Keratinocyte (primary cell): ENCODE measurements at regions not wholly inside any gene's neighbourhood (a gene's known extent, or its start where the extent isn't known, plus 50 kb on each side); places are given as distances from the start of the nearest gene placed in this dataset.

Source experiments
- DNase-seq: peaks from one replicate; pipeline ENCODE4 v3.0.0-alpha.2; 2011; ENCODE audit warnings: low read depth, missing footprints, low spot score
- FAIRE-seq: peaks from 2 replicates; lab custom pipeline; 2011; peaks lifted over from hg19 to GRCh38; lab: Jason Lieb, UNC
- H2AFZ ChIP-seq: 2 replicates; pipeline ENCODE4 v1.6.0; 2012; ENCODE audit warnings: low read length, control low read depth, inconsistent platforms; ENCODE audit not compliant: control insufficient read depth
- H3K27ac ChIP-seq: 2 replicates; pipeline ENCODE4 v1.5.1; 2011; ENCODE audit warnings: low read length; ENCODE audit not compliant: control insufficient read depth, insufficient read depth
- H3K27me3 ChIP-seq: 3 replicates; pipeline ENCODE4 v1.6.0; 2011; ENCODE audit warnings: low read length; ENCODE audit not compliant: control insufficient read depth, insufficient read depth; ENCODE audit errors: extremely low read depth
- H3K36me3 ChIP-seq, 2 experiments: 2 replicates in 1 of 2; 3 replicates in 1 of 2; pipeline ENCODE4 v1.5.1; 2011; ENCODE audit warnings: low read length in 2 of 2, mild to moderate bottlenecking in 1 of 2; ENCODE audit not compliant: control insufficient read depth in 2 of 2, insufficient read depth in 2 of 2; ENCODE audit errors: extremely low read depth in 1 of 2
- H3K4me1 ChIP-seq: 3 replicates; pipeline ENCODE4 v1.5.1; 2011; ENCODE audit warnings: low read length; ENCODE audit not compliant: control insufficient read depth, insufficient read depth; ENCODE audit errors: extremely low read depth
- H3K4me2 ChIP-seq: 3 replicates; pipeline ENCODE4 v1.6.0; 2011; ENCODE audit warnings: low read depth, low read length; ENCODE audit not compliant: control insufficient read depth, insufficient read depth; ENCODE audit errors: extremely low read depth
- H3K4me3 ChIP-seq, 3 experiments: fragments of 200-600 bp in 1 of 3; sonication (generic) in 1 of 3; 2 replicates in 2 of 3; 3 replicates in 1 of 3; pipeline ENCODE4 v1.5.1; 2011 to 2016; ENCODE audit warnings: low read length in 3 of 3, mild to moderate bottlenecking in 3 of 3, control low read depth in 2 of 3, inconsistent platforms in 1 of 3, low read depth in 1 of 3, mixed read lengths in 1 of 3, mixed run types in 1 of 3, moderate library complexity in 1 of 3; ENCODE audit not compliant: control insufficient read depth in 2 of 3, insufficient read depth in 2 of 3; ENCODE audit errors: extremely low read depth in 1 of 3
- H3K79me2 ChIP-seq: 2 replicates; pipeline ENCODE4 v1.6.0; 2012; ENCODE audit warnings: low read length; ENCODE audit not compliant: control insufficient read depth, insufficient read depth
- H3K9ac ChIP-seq: 3 replicates; pipeline ENCODE4 v1.6.0; 2011; ENCODE audit warnings: low read length; ENCODE audit not compliant: control insufficient read depth, insufficient read depth; ENCODE audit errors: extremely low read depth
- H3K9me1 ChIP-seq: 3 replicates; pipeline ENCODE4 v1.6.0; 2011; ENCODE audit warnings: low read length; ENCODE audit not compliant: control insufficient read depth, insufficient read depth; ENCODE audit errors: extremely low read depth
- H3K9me3 ChIP-seq: 2 replicates; pipeline ENCODE4 v1.5.1; 2012; ENCODE audit warnings: low read depth, low read length; ENCODE audit not compliant: control insufficient read depth
- H4K20me1 ChIP-seq: 3 replicates; pipeline ENCODE4 v1.6.0; 2011; ENCODE audit warnings: low read length; ENCODE audit not compliant: control insufficient read depth, insufficient read depth; ENCODE audit errors: extremely low read depth
- EZH2 ChIP-seq: IDR thresholded peaks from one replicate; pipeline ENCODE4 v1.6.1; 2012; ENCODE audit warnings: inconsistent platforms, mild to moderate bottlenecking, low read length, moderate library complexity
- dilution Hi-C: fragments of 300-500 bp; cut with MboI; formaldehyde crosslinking; loops from one replicate; pipeline ENCODE4 v1.7.0; 2020; ENCODE audit warnings: low sequenced_read_pairs; ENCODE audit not compliant: extremely low pct_ligation_motif_present
- TF ChIP-seq, protein P1 (sequence below), 3 experiments: IDR thresholded peaks in 1 of 3; conservative IDR thresholded peaks in 1 of 3; optimal IDR thresholded peaks in 1 of 3; 2 replicates in 2 of 3; 3 replicates in 1 of 3; pipeline versions ENCODE3 to v1.5.1; 2011; ENCODE audit warnings: low read length in 3 of 3, mild to moderate bottlenecking in 3 of 3, moderate library complexity in 2 of 3, control low read depth in 1 of 3, inconsistent platforms in 1 of 3; ENCODE audit not compliant: insufficient read depth in 2 of 3; ENCODE audit errors: extremely low read depth in 1 of 3

- no peak overlapping the region for H3K9ac ChIP-seq
- dilution Hi-C loops: no loop called here
Measured at GRCh38 chr10:117757086-117757720, 214.7 kb downstream of the EMX2 start.

GRCh38 chr10:117759266-117759665 is 216.7 kb downstream of the EMX2 start:
- Histone ChIP-seq H3K4me3 (no peak overlapping the region), H3K36me3 (no peaks in the 10 kb centered on the region), H3K9ac (no peak overlapping the region), H2AFZ (no peak overlapping the region), H3K9me1 (no peaks in the 10 kb centered on the region), H3K27me3 (no peaks in the 10 kb centered on the region), H3K4me2 (no peak overlapping the region), H3K27ac (no peak overlapping the region), H4K20me1 (no peaks in the 10 kb centered on the region), H3K79me2 (no peaks in the 10 kb centered on the region), H3K9me3 (no peaks in the 10 kb centered on the region), H3K4me1 (no peaks in the 10 kb centered on the region)
- dilution Hi-C loops: no loop called here
- FAIRE-seq (no peak), DNase-seq (no peak)
- TF ChIP-seq, protein P1, sequence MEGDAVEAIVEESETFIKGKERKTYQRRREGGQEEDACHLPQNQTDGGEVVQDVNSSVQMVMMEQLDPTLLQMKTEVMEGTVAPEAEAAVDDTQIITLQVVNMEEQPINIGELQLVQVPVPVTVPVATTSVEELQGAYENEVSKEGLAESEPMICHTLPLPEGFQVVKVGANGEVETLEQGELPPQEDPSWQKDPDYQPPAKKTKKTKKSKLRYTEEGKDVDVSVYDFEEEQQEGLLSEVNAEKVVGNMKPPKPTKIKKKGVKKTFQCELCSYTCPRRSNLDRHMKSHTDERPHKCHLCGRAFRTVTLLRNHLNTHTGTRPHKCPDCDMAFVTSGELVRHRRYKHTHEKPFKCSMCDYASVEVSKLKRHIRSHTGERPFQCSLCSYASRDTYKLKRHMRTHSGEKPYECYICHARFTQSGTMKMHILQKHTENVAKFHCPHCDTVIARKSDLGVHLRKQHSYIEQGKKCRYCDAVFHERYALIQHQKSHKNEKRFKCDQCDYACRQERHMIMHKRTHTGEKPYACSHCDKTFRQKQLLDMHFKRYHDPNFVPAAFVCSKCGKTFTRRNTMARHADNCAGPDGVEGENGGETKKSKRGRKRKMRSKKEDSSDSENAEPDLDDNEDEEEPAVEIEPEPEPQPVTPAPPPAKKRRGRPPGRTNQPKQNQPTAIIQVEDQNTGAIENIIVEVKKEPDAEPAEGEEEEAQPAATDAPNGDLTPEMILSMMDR (optimal IDR thresholded peaks at IDR 0.05 in 1 of 3, IDR thresholded peaks at IDR 0.05 in 1 of 3, conservative IDR thresholded peaks at IDR 0.05 in 1 of 3; ENCODE audit: extremely low read depth in 1 of 3, insufficient read depth in 2 of 3, low read length in 3 of 3): no peak
- no peak for TF ChIP-seq EZH2

More at GRCh38 chr10:117757086-117757720, 214.7 kb downstream of the EMX2 start:
- H3K27ac ChIP-seq: no peak overlapping the region
- H3K27me3 ChIP-seq: no peaks in the 10 kb centered on the region
- TF ChIP-seq, protein P1 (optimal IDR thresholded peaks at IDR 0.05 in 1 of 3, IDR thresholded peaks at IDR 0.05 in 1 of 3, conservative IDR thresholded peaks at IDR 0.05 in 1 of 3; ENCODE audit: extremely low read depth in 1 of 3, insufficient read depth in 2 of 3, low read length in 3 of 3): no peak
- TF ChIP-seq EZH2: no peak
- no peaks in the 10 kb centered on the region for H3K4me1 ChIP-seq
- H3K4me2 ChIP-seq: no peak overlapping the region
- no peaks in the 10 kb centered on the region for H3K9me3 ChIP-seq
- H2AFZ ChIP-seq: no peak overlapping the region
- FAIRE-seq (no peak), DNase-seq (no peak)
- H3K9me1 ChIP-seq: no peaks in the 10 kb centered on the region
- no peaks in the 10 kb centered on the region for H3K79me2 ChIP-seq
- H4K20me1 ChIP-seq: no peaks in the 10 kb centered on the region
- H3K36me3 ChIP-seq: no peaks in the 10 kb centered on the region
- H3K4me3 ChIP-seq: no peak overlapping the region
